Renal cortical epithelial cell (primary cell): ENCODE measurements at regions not wholly inside any gene's neighbourhood (a gene's known extent, or its start where the extent isn't known, plus 50 kb on each side); places are given as distances from the start of the nearest gene placed in this dataset.
"Not testable (repeated sequence)": the region's sequence is repeated elsewhere in the genome, so short reads cannot be mapped to it uniquely, and the experiment has no call there.

Experiments used
- DNase-seq: peaks from one replicate; pipeline ENCODE4 v3.0.0-alpha.2; 2011; ENCODE audit warnings: low read depth

- DNase-seq = no peak
These were observed 478.7 kb downstream of the TYW1 start for GRCh38 chr7:67475293-67475692.

GRCh38 chr7:67478066-67478465, 481.4 kb downstream of the TYW1 start:
- DNase-seq = no peak

- DNase-seq = peak; percentile 52
These were observed 487.7 kb downstream of the TYW1 start for GRCh38 chr7:67484244-67484751.

- no peak for DNase-seq
These were observed 489.8 kb downstream of the TYW1 start for GRCh38 chr7:67486401-67486800.

GRCh38 chr7:67487316-67487715, 490.7 kb downstream of the TYW1 start:
- DNase-seq = no peak

GRCh38 chr7:67489881-67490280, 493.2 kb downstream of the TYW1 start:
- DNase-seq = no peak

- DNase-seq = no peak
These were observed 496.7 kb downstream of the TYW1 start for GRCh38 chr7:67493366-67493765.

GRCh38 chr7:67496589-67496988, 500.0 kb downstream of the TYW1 start:
- DNase-seq = no peak

GRCh38 chr7:67497914-67498313, 501.3 kb downstream of the TYW1 start:
- DNase-seq = not testable (repeated sequence)

- no peak for DNase-seq
These were observed 506.3 kb downstream of the TYW1 start for GRCh38 chr7:67502929-67503328.

- DNase-seq = no peak
These were observed 508.8 kb downstream of the TYW1 start for GRCh38 chr7:67505449-67505848.

- no peak for DNase-seq
These were observed 515.8 kb downstream of the TYW1 start for GRCh38 chr7:67512481-67512880.

- DNase-seq = no peak
These were observed 521.9 kb downstream of the TYW1 start for GRCh38 chr7:67518580-67518979.

- no peak for DNase-seq
These were observed 522.5 kb downstream of the TYW1 start for GRCh38 chr7:67519171-67519570.

GRCh38 chr7:67522504-67522903, 525.9 kb downstream of the TYW1 start:
- DNase-seq = no peak

- DNase-seq = no peak
These were observed 527.1 kb downstream of the TYW1 start for GRCh38 chr7:67523713-67524112.

GRCh38 chr7:67525588-67525987, 529.0 kb downstream of the TYW1 start:
- no peak for DNase-seq

GRCh38 chr7:67535241-67535989, 538.8 kb downstream of the TYW1 start:
- no peak for DNase-seq

- no peak for DNase-seq
These were observed 546.3 kb downstream of the TYW1 start for GRCh38 chr7:67542916-67543315.

GRCh38 chr7:67547183-67547907, 550.7 kb downstream of the TYW1 start:
- DNase-seq = no peak

GRCh38 chr7:67549126-67549525, 552.5 kb downstream of the TYW1 start:
- DNase-seq = no peak

- DNase-seq = no peak
These were observed 554.3 kb downstream of the TYW1 start for GRCh38 chr7:67550801-67551436.

- DNase-seq = no peak
These were observed 556.1 kb downstream of the TYW1 start for GRCh38 chr7:67552738-67553137.
